GM15510 (cell line): ENCODE measurements at regions not wholly inside any gene's neighbourhood (a gene's known extent, or its start where the extent isn't known, plus 50 kb on each side); places are given as distances from the start of the nearest gene placed in this dataset.

ENCODE experiments used
- POLR2A ChIP-seq: IDR thresholded peaks from 3 replicates; pipeline ENCODE4 v1.6.1; 2011; ENCODE audit warnings: borderline replicate concordance; ENCODE audit not compliant: insufficient read length; ENCODE audit errors: extremely low read depth

GRCh38 chr5:18043344-18043743 lies 409.1 kb downstream of the TAF11L14 start:
- TF ChIP-seq POLR2A: no peak

GRCh38 chr5:18048449-18048848 lies 414.2 kb downstream of the TAF11L14 start:
- TF ChIP-seq POLR2A: no peak

GRCh38 chr5:18050345-18050744 lies 416.1 kb downstream of the TAF11L14 start:
- TF ChIP-seq POLR2A: no peak

- no peak for TF ChIP-seq POLR2A
Observed at GRCh38 chr5:18050776-18051175, 416.5 kb downstream of the TAF11L14 start.

GRCh38 chr5:18051953-18052352 lies 417.7 kb downstream of the TAF11L14 start:
- TF ChIP-seq POLR2A: no peak

- no peak for TF ChIP-seq POLR2A
Observed at GRCh38 chr5:18052569-18052968, 418.3 kb downstream of the TAF11L14 start.

GRCh38 chr5:18057725-18058124 lies 423.5 kb downstream of the TAF11L14 start:
- no peak for TF ChIP-seq POLR2A

- no peak for TF ChIP-seq POLR2A
Observed at GRCh38 chr5:18067615-18068014, 433.4 kb downstream of the TAF11L14 start.

GRCh38 chr5:18068826-18069225 lies 434.6 kb downstream of the TAF11L14 start:
- TF ChIP-seq POLR2A: no peak

- TF ChIP-seq POLR2A: no peak
Observed at GRCh38 chr5:18069790-18070189, 435.5 kb downstream of the TAF11L14 start.

GRCh38 chr5:18072600-18072999 lies 438.3 kb downstream of the TAF11L14 start:
- TF ChIP-seq POLR2A: no peak

- no peak for TF ChIP-seq POLR2A
Observed at GRCh38 chr5:18074961-18075360, 440.7 kb downstream of the TAF11L14 start.

GRCh38 chr5:18078157-18078556 lies 443.9 kb downstream of the TAF11L14 start:
- no peak for TF ChIP-seq POLR2A

GRCh38 chr5:18079831-18080230 lies 445.6 kb downstream of the TAF11L14 start:
- no peak for TF ChIP-seq POLR2A

GRCh38 chr5:18088020-18088579 lies 453.8 kb downstream of the TAF11L14 start:
- no peak for TF ChIP-seq POLR2A

- no peak for TF ChIP-seq POLR2A
Observed at GRCh38 chr5:18090177-18090576, 455.9 kb downstream of the TAF11L14 start.

- TF ChIP-seq POLR2A: no peak
Observed at GRCh38 chr5:18091142-18091541, 456.9 kb downstream of the TAF11L14 start.

GRCh38 chr5:18091758-18092157 lies 457.5 kb downstream of the TAF11L14 start:
- TF ChIP-seq POLR2A: no peak

GRCh38 chr5:18095061-18095460 lies 460.8 kb downstream of the TAF11L14 start:
- no peak for TF ChIP-seq POLR2A
